GM10266 (cell line): ENCODE measurements at regions not wholly inside any gene's neighbourhood (a gene's known extent, or its start where the extent isn't known, plus 50 kb on each side); places are given as distances from the start of the nearest gene placed in this dataset.

ENCODE experiments used
- DNase-seq: peaks from one replicate; pipeline ENCODE4 v3.0.0; 2012; ENCODE audit errors: extremely low spot score
- CTCF ChIP-seq: IDR thresholded peaks from 2 replicates; pipeline ENCODE4 v1.5.1; 2012; ENCODE audit warnings: mild to moderate bottlenecking, low read depth; ENCODE audit not compliant: control insufficient read depth, insufficient read depth; ENCODE audit errors: missing control alignments

GRCh38 chr13:81995316-81995715 lies 1654.4 kb upstream of the SPRY2 start:
- DNase-seq: no peak
- TF ChIP-seq CTCF: no peak

GRCh38 chr13:81990652-81991051 lies 1649.7 kb upstream of the SPRY2 start:
- no peak for DNase-seq

GRCh38 chr13:81988567-81988966 lies 1647.6 kb upstream of the SPRY2 start:
- DNase-seq: no peak
- no peak for TF ChIP-seq CTCF

More at GRCh38 chr13:81990652-81991051, 1649.7 kb upstream of the SPRY2 start:
- no peak for TF ChIP-seq CTCF

DNA sequence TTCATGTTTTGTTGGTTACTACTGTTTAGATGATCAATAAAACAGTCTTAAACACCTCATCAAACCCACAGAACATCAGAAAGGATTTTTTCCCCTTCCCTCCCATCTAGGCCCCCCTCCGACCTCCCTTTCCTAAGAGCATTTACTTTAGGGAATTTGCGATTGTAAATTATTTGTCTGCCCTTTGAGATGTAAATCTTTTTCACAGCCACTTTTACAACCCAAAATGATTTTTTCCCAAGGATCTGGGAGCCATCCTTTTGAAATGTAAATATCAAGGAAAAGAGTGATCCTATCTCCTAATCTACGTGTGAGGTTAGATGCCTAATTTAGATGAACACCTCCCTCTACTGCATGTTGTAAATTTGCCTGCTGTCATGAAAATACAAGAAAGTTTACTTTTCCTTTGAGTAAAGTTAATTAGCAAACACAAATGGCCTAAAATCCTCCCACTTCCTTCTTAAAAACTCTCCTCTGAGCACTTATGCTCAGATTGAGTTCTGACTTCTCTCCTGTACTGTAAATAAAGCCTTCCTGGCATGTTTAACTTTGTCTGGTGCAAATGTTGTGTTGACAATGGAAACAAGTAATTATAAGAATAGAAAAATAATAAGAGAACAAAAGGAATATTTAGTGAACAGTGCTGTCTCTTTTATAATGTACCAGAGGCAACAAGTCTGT lies 1646.9 kb upstream of the SPRY2 start:
- no peak for TF ChIP-seq CTCF
- DNase-seq: no peak

GRCh38 chr13:81987159-81987558 lies 1646.2 kb upstream of the SPRY2 start:
- no peak for DNase-seq
- no peak for TF ChIP-seq CTCF

DNA sequence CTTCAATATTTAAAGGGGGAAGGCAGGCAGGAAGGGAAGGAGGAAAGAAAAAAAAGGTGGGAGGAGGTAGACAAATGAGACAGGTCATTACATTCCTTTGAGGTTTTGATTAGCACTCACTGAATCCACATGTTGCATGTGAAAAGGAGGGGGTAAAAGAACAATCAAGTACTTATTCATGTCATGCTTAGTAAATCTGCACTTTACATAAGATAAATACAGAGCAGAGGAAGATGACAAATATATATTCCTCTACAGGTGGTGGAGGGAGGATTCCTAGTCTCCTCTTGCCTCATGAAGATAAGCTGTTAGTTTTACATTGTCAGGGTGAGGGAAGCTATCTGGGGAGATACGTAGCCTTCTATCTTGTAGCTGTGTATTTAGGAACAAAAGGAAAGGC lies 1645.4 kb upstream of the SPRY2 start:
- TF ChIP-seq CTCF: no peak
- no peak for DNase-seq

DNA sequence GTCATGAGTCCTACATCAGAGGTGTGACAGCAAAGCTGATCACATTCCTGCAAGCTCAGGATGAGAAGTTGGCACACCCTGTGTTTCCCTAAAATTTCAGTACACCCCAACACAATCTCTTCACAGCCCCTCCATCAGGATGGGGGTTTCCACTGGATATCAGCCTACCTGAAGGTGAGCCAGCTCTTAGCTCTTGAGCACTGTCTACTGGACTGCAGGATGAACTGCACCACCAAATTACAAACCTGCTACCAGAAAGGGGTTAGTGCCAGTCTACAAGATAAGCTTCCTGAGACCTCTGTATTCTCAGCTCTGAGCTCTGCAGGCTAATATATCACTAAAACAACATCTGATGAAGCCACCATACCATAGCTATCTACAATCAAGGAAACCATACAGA lies 1616.2 kb upstream of the SPRY2 start:
- DNase-seq: no peak
- TF ChIP-seq CTCF: no peak
